Activated CD8-positive, alpha-beta memory T cell treated with anti-CD3 and anti-CD28 coated beads, Interleukin-2, amount 10 ng/mL, durations not matched to agents 7 days and 5 days (primary cell): ENCODE measurements at regions not wholly inside any gene's neighbourhood (a gene's known extent, or its start where the extent isn't known, plus 50 kb on each side); places are given as distances from the start of the nearest gene placed in this dataset.
"Not testable (repeated sequence)": the region's sequence is repeated elsewhere in the genome, so short reads cannot be mapped to it uniquely, and the experiment has no call there.

Experiments
- ATAC-seq: fragments of 150-1000 bp; cut with Tn5 transposase; one replicate; pipeline ENCODE4 v1.10.0; 2021; ENCODE audit warnings: moderate library complexity
- CTCF ChIA-PET: fragments of 350-600 bp; sonication (Branson Sonifier 250); formaldehyde crosslinking; loops from one replicate; lab custom pipeline; 2021; ENCODE audit warnings: antibody characterized with exemption; lab: Charles Lee
- DNase-seq: peaks from one replicate; pipeline ENCODE4 v3.0.0-alpha.2; 2020
- H3K27ac Mint-ChIP-seq: one replicate; pipeline ENCODE4 v1.8.0; 2021; ENCODE audit warnings: mild to moderate bottlenecking, mixed read lengths
- H3K27me3 Mint-ChIP-seq: one replicate; pipeline ENCODE4 v1.8.0; 2021; ENCODE audit warnings: mixed read lengths
- H3K36me3 Mint-ChIP-seq: one replicate; pipeline ENCODE4 v1.8.0; 2021; ENCODE audit warnings: mild to moderate bottlenecking, mixed read lengths
- H3K4me1 Mint-ChIP-seq: one replicate; pipeline ENCODE4 v1.8.0; 2021; ENCODE audit warnings: mixed read lengths
- H3K4me3 Mint-ChIP-seq: one replicate; pipeline ENCODE4 v1.8.0; 2021; ENCODE audit warnings: mild to moderate bottlenecking, moderate library complexity, mixed read lengths
- H3K9me3 Mint-ChIP-seq: one replicate; pipeline ENCODE4 v1.8.0; 2022; ENCODE audit warnings: low read depth, mixed read lengths

DNA sequence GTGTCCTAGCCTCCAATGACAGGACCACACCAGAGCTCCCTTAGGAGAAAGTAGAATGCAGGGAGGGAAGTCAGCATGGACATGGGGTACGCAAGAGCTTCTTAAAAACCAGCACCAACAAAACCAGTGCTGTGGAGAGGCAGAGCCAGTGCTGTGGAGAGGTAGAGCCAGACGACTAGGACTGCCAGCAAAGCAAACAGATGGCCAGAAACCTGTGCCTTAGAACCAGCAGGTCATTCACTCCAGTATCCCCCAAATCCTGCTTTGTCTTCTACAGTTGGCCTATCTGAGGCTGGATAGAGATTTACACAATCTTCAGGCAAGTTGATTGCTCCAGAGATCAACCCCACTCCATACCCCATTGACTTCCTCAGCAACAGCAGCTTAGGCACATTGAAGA is 459.9 kb upstream of the CAMK1G start:
- no peaks in the 10 kb centered on the region for H3K4me1 Mint-ChIP-seq
- no peak overlapping the region for H3K27ac Mint-ChIP-seq
- ATAC-seq (no peak), DNase-seq (no peak)
- no peaks in the 10 kb centered on the region for H3K36me3 Mint-ChIP-seq
- H3K27me3 Mint-ChIP-seq, result no peaks in the 10 kb centered on the region
- CTCF ChIA-PET, result no interaction called here
- H3K9me3 Mint-ChIP-seq, result no peaks in the 10 kb centered on the region
- no peak overlapping the region for H3K4me3 Mint-ChIP-seq

DNA sequence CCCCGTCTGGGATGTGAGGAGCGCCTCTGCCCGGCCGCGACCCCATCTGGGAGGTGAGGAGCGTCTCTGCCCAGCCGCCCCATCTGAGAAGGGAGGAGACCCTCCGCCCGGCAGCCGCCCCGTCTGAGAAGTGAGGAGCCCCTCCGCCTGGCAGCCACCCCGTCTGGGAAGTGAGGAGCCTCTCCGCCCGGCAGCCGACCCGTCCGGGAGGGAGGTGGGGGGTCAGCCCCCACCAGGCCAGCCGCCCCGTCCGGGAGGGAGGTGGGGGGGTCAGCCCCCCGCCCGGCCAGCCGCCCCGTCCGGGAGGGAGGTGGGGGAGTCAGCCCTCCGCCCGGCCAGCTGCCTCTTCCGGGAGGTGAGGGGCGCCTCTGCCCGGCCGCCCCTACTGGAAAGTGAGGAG is 454.4 kb upstream of the CAMK1G start:
- CTCF ChIA-PET, H3K27me3 Mint-ChIP-seq, H3K27ac Mint-ChIP-seq, H3K9me3 Mint-ChIP-seq, H3K4me1 Mint-ChIP-seq, DNase-seq, ATAC-seq, H3K36me3 Mint-ChIP-seq, H3K4me3 Mint-ChIP-seq: not testable (repeated sequence)

DNA sequence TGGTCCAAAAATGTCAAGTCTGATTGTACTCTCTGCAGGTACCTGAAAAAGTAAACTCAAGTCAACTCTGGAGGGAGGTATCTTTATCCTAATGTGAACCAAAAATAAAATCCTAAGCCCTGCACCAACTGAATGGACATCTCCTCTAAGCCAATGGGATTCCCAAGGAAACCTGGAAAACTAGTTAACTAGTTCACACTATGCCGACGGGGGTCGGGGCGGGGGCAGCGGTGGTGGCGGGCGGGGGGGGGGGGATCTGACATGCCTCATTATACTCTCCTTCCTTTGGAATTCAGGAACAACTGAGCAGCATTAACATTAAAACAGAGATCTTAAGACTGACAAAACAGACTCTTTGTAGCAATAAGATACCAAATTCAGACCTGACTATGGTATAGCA is 452.6 kb upstream of the CAMK1G start:
- Mint-ChIP-seq H3K4me3 (no peak overlapping the region), H3K27me3 (no peaks in the 10 kb centered on the region), H3K9me3 (peaks cover 2% of the 10 kb centered on the region), H3K27ac (no peak overlapping the region), H3K4me1 (no peaks in the 10 kb centered on the region), H3K36me3 (no peaks in the 10 kb centered on the region)
- ATAC-seq (no peak), DNase-seq (no peak)
- CTCF ChIA-PET, result no interaction called here

DNA sequence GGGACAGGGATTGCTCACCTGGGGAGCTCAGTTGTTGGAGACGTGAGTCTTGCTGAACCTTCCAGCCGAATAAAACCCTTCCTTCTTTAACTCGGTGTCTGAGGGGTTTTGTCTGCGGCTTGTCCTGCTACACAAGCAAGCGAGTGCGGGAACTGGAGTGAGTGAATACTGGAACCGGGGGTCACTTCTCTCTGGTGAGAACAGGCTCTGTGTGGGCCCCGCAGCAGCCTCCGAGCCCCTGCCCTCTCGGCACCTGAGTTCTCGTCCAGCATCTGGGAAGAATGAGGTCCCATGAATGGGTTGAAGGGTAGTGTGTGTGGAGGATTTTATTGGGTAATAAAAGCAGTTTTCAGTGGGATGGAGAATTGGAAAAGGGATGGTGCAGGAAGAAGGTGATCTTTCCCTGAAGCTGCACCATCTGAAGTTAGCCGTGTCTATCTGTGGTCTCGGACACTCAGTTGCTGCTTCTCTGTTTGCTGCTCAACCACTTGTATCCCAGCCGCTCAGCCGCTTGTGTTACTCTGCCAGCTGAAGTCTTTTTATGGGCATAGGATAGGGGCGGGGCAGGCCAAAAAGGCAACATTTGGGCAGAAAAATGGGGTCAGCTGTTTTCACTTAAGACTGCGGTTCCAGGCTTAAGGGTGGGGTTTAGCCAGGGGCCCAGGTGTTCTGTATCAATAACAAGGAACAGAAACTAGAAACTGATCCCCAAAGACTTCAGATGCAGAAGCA is 450.6 kb upstream of the CAMK1G start:
- Mint-ChIP-seq H3K27me3 (no peaks in the 10 kb centered on the region), H3K4me1 (no peaks in the 10 kb centered on the region), H3K36me3 (no peaks in the 10 kb centered on the region), H3K9me3 (peaks cover 2% of the 10 kb centered on the region), H3K4me3 (no peak overlapping the region), H3K27ac (no peak overlapping the region)
- ATAC-seq, result no peak
- DNase-seq, result no peak
- CTCF ChIA-PET, result no interaction called here

DNA sequence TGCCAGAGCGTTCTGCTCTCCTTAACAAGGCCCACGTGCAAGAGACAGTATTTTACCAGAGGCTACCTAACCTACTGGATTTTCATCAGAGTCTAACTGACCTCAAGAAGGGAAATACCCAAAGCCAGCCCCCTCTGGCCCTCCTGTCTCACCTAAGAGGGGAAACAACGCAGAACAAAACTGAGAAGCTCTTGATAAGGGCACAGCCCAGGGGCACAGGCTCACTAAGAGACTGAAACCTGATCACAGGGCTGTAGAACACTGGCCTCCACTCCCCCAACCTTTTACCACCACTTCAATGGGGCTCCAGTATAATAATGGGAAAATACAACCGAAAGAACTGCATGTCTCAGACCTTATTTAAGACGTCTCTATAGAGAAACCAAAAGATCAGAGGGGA is 449.5 kb upstream of the CAMK1G start:
- DNase-seq (no peak), ATAC-seq (no peak)
- Mint-ChIP-seq H3K27ac (no peak overlapping the region), H3K27me3 (no peaks in the 10 kb centered on the region), H3K4me1 (no peaks in the 10 kb centered on the region), H3K4me3 (no peak overlapping the region), H3K9me3 (peaks cover 2% of the 10 kb centered on the region), H3K36me3 (no peaks in the 10 kb centered on the region)
- CTCF ChIA-PET, result no interaction called here

DNA sequence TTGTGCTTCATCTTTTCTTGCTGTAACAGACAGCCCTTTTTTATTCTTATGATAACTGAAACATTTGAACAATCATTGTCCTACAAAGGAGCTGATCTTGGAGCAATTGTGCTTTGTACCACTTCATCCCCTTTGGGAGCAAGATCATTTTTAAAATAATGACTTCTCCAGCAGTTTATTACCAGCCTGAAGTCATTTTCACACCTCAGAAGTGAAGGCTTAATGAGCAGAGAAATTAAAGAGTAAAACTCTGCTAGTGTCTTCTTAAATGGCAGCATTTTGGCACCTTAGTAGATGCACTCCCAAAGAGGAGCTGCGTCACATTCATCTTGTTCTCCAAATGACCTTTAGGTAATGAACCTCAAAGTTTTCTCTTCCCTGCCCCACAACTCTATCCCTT is 439.6 kb upstream of the CAMK1G start:
- no peaks in the 10 kb centered on the region for H3K9me3 Mint-ChIP-seq
- H3K4me1 Mint-ChIP-seq, result no peaks in the 10 kb centered on the region
- no peak overlapping the region for H3K27ac Mint-ChIP-seq
- ATAC-seq, result no peak
- no peak overlapping the region for H3K4me3 Mint-ChIP-seq
- no peaks in the 10 kb centered on the region for H3K27me3 Mint-ChIP-seq
- H3K36me3 Mint-ChIP-seq, result no peaks in the 10 kb centered on the region
- CTCF ChIA-PET, result no interaction called here
- no peak for DNase-seq

DNA sequence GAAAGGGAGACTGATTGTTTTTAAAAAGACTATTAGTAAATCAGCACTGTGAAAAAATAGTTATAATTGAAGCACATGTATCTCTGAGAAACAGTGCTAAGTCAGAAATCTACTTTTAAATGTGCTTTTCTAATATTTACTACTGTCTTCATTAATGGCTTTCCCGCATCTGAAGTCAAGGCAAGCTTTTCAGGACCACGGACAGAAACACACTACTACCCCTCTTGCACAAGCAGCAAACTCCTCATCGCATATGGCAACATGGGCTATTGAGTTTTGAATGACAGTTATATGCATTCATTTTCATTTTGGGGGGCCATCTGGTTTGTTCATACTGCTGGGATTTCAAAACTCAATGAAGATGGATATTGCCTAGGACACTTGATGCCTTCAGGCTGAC is 433.4 kb upstream of the CAMK1G start:
- DNase-seq (no peak), ATAC-seq (no peak)
- Mint-ChIP-seq H3K9me3 (no peaks in the 10 kb centered on the region), H3K27ac (no peak overlapping the region), H3K4me3 (no peak overlapping the region), H3K36me3 (no peaks in the 10 kb centered on the region), H3K27me3 (no peaks in the 10 kb centered on the region), H3K4me1 (no peaks in the 10 kb centered on the region)
- CTCF ChIA-PET, result no interaction called here

DNA sequence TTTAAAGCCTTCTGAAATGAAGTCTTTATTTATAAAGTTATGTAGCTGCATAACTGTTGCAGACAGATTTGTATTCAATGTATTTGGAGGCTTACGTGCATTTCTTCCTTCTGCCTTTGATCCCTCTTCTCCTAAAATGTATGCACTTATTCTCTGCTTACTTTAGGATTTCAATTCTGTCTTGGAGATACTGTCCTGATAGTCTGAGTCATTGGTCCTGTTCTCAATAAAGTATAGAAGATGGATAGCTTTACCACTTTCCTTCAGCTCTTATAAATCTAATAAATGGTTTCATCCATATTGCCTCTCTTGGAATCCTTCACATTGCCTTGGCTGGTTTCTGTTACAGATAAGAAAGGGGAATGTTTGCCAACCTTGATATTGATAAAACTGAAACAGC is 430.1 kb upstream of the CAMK1G start:
- H3K27me3 Mint-ChIP-seq, result no peaks in the 10 kb centered on the region

DNA sequence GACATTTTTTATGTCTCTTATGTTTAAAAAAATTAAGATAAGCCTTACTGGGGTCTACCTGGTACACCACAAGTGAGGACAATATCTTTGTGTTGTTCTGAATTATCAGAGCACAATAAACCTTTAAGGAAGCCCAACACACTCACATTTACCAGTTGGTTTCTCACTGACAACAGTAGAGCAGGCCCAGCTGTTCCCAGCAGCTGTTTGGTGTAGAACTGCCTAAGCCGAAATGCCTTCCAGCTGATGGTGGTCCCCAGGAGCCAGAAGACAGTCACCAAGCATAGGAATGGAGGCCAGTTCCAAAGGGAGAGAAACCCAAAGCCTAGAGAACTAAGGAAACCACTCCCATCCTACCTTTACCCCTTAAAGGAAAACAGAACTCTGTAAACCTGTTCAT is 428.6 kb upstream of the CAMK1G start:
- ATAC-seq (no peak), DNase-seq (no peak)
- no peak overlapping the region for H3K4me3 Mint-ChIP-seq
- no peaks in the 10 kb centered on the region for H3K27me3 Mint-ChIP-seq
- H3K27ac Mint-ChIP-seq, result no peak overlapping the region
- no peaks in the 10 kb centered on the region for H3K36me3 Mint-ChIP-seq
- H3K9me3 Mint-ChIP-seq, result no peaks in the 10 kb centered on the region
- H3K4me1 Mint-ChIP-seq, result no peaks in the 10 kb centered on the region
- CTCF ChIA-PET, result no interaction called here

More for the DNA sequence above, 430.1 kb upstream of the CAMK1G start:
- H3K4me3 Mint-ChIP-seq, result no peak overlapping the region
- no peak overlapping the region for H3K27ac Mint-ChIP-seq
- DNase-seq (no peak), ATAC-seq (no peak)
- CTCF ChIA-PET, result interaction anchor here (1.0 kb wide), 1 partner anchor 504 kb away, joined by 3 read pairs; no protein-coding TSS in a partner anchor
- H3K36me3 Mint-ChIP-seq, result no peaks in the 10 kb centered on the region
- H3K4me1 Mint-ChIP-seq, result no peaks in the 10 kb centered on the region
- H3K9me3 Mint-ChIP-seq, result no peaks in the 10 kb centered on the region

DNA sequence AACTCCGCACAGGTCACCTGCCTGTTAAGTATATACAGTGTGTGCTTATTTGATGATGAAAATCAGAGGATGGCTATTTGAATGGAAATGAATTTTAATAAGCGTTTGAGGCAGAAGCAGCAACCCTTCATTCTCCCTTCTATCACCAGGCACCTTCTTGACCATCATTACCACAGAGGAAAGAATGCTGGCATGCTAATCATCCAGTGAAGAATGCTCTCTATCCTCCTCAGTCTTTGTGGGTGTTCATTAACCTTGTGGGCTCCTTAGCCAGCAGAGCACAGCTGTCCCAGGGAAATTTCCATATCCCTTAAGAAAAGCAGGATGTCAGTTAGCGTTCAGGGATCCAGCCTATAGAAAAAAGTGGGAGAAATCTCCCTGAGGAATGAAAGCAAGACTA is 428.0 kb upstream of the CAMK1G start:
- H3K9me3 Mint-ChIP-seq, result no peaks in the 10 kb centered on the region
- H3K27ac Mint-ChIP-seq, result no peak overlapping the region
- CTCF ChIA-PET, result no interaction called here
- H3K4me1 Mint-ChIP-seq, result no peaks in the 10 kb centered on the region
- H3K36me3 Mint-ChIP-seq, result no peaks in the 10 kb centered on the region
- H3K27me3 Mint-ChIP-seq, result no peaks in the 10 kb centered on the region
- no peak for DNase-seq
- no peak for ATAC-seq
- no peak overlapping the region for H3K4me3 Mint-ChIP-seq

DNA sequence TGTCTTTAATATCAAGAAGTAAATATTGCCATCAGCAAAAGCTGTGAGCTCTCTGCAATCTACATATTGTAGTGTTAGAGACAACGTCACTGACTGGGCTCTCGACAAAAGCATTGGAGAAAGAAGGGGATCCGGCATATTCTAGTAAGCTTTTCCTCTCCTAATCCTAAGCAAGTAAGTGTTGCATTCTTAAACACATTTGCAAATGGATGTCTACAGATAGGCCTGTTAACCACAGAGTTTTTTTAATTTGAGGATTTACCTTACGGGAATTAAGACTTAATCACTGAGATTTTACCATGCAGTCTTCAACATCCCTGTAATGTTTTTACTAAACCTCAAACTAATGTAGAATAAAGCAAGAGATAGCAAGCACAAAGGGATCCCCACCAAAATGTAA is 426.5 kb upstream of the CAMK1G start:
- no peak overlapping the region for H3K4me3 Mint-ChIP-seq

DNA sequence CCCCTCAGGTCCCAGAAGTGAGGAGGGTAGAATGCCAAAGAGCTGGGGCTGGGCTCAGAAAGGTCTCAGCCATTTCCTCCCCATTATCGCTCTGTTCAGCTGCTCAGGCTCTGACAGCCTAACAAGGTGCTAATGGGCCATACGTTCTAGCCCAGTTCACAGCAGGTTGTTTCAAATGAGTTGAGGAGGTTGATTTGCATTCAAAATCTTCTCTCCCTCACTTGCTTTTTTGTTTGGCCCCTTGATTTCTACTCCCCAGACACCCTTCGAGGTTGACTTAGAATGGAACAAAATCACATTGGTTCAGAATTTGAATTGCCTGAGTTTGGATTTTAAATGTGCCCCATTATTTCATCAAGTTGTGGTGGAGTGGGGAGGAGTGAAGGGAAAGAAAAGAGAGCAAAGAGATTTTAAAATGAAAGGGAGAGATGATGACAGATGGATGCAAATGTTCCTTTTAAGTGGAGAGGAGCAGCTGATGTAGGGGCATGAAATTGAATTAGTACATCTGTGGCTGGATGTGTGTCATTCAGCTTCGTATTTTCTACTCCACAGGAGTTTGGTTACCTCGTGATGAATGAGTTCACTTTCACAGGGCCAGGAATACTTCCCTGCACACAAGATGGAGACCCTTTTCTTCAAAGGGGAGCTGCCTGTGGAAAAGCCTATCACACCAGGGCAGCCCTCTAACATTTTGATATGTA is 425.8 kb upstream of the CAMK1G start:
- ATAC-seq (no peak), DNase-seq (no peak)
- Mint-ChIP-seq H3K27ac (no peak overlapping the region), H3K4me3 (no peak overlapping the region), H3K9me3 (no peaks in the 10 kb centered on the region), H3K4me1 (no peaks in the 10 kb centered on the region), H3K27me3 (no peaks in the 10 kb centered on the region), H3K36me3 (no peaks in the 10 kb centered on the region)
- CTCF ChIA-PET, result no interaction called here

More for the DNA sequence above, 426.5 kb upstream of the CAMK1G start:
- DNase-seq (no peak), ATAC-seq (no peak)
- Mint-ChIP-seq H3K4me1 (no peaks in the 10 kb centered on the region), H3K36me3 (no peaks in the 10 kb centered on the region), H3K27me3 (no peaks in the 10 kb centered on the region), H3K9me3 (no peaks in the 10 kb centered on the region), H3K27ac (no peak overlapping the region)
- CTCF ChIA-PET, result no interaction called here

DNA sequence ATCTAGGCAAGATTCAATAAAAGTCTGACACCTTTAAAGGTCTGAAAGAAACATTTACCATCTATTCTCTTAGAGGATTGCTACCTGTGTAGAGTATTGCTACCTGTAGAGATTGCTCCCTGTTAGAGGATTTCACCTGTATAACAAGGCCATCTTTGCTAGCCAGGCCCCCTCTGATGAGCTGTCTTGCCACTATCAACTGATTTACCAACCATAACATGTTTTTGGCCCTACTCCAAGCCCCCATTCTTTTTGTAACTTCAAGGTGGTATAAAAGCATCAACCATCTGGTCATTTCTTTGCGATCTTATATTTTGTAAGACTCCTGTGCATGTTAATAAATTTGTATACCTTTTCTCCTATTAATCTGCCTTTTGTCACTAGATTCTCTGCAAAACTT is 424.7 kb upstream of the CAMK1G start:
- DNase-seq (no peak), ATAC-seq (no peak)
- CTCF ChIA-PET, result no interaction called here
- H3K27me3 Mint-ChIP-seq, result no peaks in the 10 kb centered on the region
- H3K4me3 Mint-ChIP-seq, result no peak overlapping the region
- H3K36me3 Mint-ChIP-seq, result no peaks in the 10 kb centered on the region
- H3K9me3 Mint-ChIP-seq, result no peaks in the 10 kb centered on the region
- no peaks in the 10 kb centered on the region for H3K4me1 Mint-ChIP-seq
- no peak overlapping the region for H3K27ac Mint-ChIP-seq

DNA sequence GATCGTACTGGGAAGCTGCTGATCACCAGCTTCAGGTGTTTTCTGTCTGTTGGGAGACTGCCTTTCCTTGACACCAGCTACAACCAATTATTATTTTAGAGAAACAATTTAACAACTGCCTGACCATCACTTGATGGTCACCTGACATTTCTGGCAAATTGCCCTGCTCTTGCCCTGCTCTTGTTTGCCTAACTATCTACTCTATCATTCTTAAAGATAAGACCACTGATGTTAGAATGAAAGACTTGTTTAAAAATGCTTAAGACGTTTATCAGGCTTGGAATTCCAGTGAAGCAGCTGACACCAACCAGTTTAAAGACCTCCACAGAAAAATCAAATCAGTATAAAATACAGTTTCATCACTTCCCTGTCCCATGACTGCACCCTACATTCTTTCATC is 423.3 kb upstream of the CAMK1G start:
- Mint-ChIP-seq H3K27ac (no peak overlapping the region), H3K36me3 (no peaks in the 10 kb centered on the region), H3K4me3 (no peak overlapping the region), H3K27me3 (no peaks in the 10 kb centered on the region), H3K4me1 (no peaks in the 10 kb centered on the region), H3K9me3 (no peaks in the 10 kb centered on the region)
- DNase-seq (no peak), ATAC-seq (no peak)
- CTCF ChIA-PET, result no interaction called here
